ENCODE measurements at regions not wholly inside any gene's neighbourhood (a gene's known extent, or its start where the extent isn't known, plus 50 kb on each side); places are given as distances from the start of the nearest gene placed in this dataset.

GRCh38 chr12:75660805-75661404 is 149.5 kb upstream of the KRR1 start (continued):
- no peak for TF ChIP-seq CTCF (conservative IDR thresholded peaks at IDR 0.05; ENCODE audit: low read depth in 2 of 2)

- H3K4me1 ChIP-seq (ENCODE audit: insufficient read depth), result no peaks in the 10 kb centered on the region
- no peaks in the 10 kb centered on the region for H3F3A ChIP-seq (replicated peaks; ENCODE audit: low read depth)
- H3K4me3 ChIP-seq, result no peak overlapping the region
- no peaks in the 10 kb centered on the region for H3K27me3 ChIP-seq (ENCODE audit: insufficient read depth)
- no peak overlapping the region for H3K4me3 Mint-ChIP-seq
- H3K27ac ChIP-seq (ENCODE audit: low read depth), result no peak overlapping the region
- ATAC-seq (no peak), DNase-seq (ENCODE audit: low spot score) (no peak)
- peaks cover 4% of the 10 kb centered on the region for H3K27me3 Mint-ChIP-seq (ENCODE audit: insufficient read depth, low read depth, poor library complexity)
- 0 out of 2 replicates have a peak, but pooled peaks cover 3% of the 10 kb centered on the region for H3K9me2 ChIP-seq (ENCODE audit: insufficient read depth)
- TF ChIP-seq ZNF462 (CRISPR knock-in tag; IDR thresholded peaks at IDR 0.05), result no peak
- TF ChIP-seq ZNF114 (CRISPR knock-in tag; IDR thresholded peaks at IDR 0.05), result no peak
- no peak for TF ChIP-seq ETS1 (IDR thresholded peaks at IDR 0.05)
- TF ChIP-seq EZH2 (IDR thresholded peaks at IDR 0.05; ENCODE audit: low read depth, unreplicated experiment), result no peak
- TF ChIP-seq CTCF (conservative IDR thresholded peaks at IDR 0.05; ENCODE audit: low read depth in 2 of 2), result no peak
- TF ChIP-seq EZH2phosphoT487 (IDR thresholded peaks at IDR 0.05; ENCODE audit: unreplicated experiment), result no peak
- TF ChIP-seq ZNF331 (CRISPR knock-in tag; IDR thresholded peaks at IDR 0.05; ENCODE audit: low read depth), result no peak
- 0 out of 2 replicates have a peak overlapping the region, but pooled peaks have one; percentile 15 for H2AFZ ChIP-seq
- peaks cover 2% of the 10 kb centered on the region; the same call in 1 of the 3 replicates for H3K4me1 Mint-ChIP-seq
- no peaks in the 10 kb centered on the region for H3K36me3 ChIP-seq (ENCODE audit: insufficient read depth)
- no peak overlapping the region for H3K27ac Mint-ChIP-seq
- H4K20me1 ChIP-seq (replicated peaks; ENCODE audit: insufficient read depth), result no peaks in the 10 kb centered on the region
- no peaks in the 10 kb centered on the region for H3K9me3 Mint-ChIP-seq
- no peaks in the 10 kb centered on the region for H3K79me2 ChIP-seq (replicated peaks; ENCODE audit: insufficient read depth)
- no peaks in the 10 kb centered on the region for H3K36me3 Mint-ChIP-seq (ENCODE audit: low read depth)
- no peak overlapping the region for H3K4me2 ChIP-seq
Measured at GRCh38 chr12:75660107-75660530, 148.7 kb upstream of the KRR1 start.

Measured in GM23338 (cell line).